ENCODE measurements at regions not wholly inside any gene's neighbourhood (a gene's known extent, or its start where the extent isn't known, plus 50 kb on each side); places are given as distances from the start of the nearest gene placed in this dataset.

DNA sequence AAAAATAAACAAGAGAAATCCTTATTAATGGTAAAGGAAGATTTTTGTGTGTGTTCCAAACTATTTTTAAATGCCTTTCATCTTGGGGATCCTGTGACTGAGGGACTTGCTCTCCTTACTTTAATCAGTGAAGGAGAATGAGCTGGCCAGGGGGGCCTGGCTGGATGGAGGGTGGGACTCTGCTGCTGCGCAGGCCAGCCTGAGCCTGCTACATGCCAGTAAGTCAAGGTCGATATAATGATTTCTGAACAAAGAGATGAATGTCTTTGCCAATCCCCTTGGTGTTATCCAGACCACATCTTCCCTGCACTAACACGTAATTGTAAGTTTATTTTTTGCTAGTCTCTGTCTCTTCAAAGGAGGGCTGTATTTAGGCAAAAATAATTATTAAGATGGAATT is 1679.2 kb upstream of the TENM3 start:
- DNase-seq = no peak

DNA sequence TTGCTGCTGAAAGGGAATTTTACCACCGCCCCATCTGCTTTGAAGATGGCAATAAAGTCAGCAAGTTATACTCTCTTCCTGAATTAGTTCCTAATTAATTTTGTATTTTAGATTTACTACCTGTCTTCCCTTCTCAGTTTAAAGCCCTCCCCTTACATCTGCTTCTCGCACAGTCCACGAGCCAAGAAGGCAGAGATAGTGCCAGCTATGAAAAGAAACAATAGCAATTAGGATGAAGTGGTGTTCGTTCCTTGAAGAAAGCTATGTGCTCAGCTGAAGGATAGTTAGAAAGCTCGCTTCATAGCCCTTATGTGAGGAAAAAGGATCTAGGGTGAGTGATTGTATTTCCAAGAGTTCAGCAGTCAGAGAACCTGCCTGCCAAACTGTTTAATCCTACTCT is 1678.8 kb upstream of the TENM3 start:
- no peak for DNase-seq

DNA sequence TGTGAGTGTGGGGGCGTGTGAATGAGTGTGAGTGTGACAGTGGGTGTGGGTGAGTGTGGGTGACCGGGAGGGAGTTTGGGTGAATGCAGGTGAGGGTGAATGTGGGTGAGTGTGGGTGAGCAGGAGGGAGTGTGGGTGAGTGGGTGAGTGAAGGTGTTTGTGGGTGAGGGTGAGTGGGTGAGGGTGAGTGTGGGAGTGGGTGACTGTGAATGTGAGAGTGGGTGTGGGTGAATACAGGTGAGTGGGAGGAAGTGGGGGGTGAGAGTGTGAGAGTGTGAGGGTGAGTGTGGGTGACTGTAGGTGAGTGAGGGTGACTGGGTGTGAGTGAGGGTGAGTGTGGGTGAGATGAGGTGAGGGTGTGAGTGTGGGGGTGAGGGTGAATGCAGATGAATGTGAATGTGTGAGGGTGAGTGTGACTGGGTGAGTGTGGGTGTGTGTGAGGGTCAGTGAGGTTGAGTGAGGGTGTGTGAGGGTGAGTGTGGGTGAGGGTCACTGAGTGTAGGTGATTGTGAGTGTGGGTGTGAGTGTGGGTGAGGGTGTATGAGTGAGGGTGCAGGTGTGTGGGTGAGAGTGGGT is 1677.3 kb upstream of the TENM3 start:
- no peak for DNase-seq

DNA sequence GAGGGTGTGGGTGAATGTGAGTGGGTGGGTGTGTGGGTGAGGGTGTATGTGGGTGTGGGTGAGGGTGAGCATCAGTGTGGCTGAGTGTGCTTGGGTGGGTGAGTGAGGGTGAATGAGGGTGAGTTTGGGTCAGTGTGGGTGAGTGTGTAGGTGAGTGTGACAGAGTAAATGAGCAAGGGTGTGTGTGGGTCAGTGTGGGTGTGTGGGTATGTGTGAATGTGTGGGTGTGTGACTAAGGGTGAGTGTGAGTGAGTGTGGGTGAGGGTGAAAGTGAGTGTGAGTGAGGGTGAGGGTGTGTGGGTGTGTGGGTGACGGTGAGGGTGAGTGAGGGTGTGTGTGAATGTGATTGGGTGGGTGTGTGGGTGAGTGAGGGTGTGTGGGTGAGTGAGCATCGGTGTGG is 1676.7 kb upstream of the TENM3 start:
- no peak for DNase-seq

DNA sequence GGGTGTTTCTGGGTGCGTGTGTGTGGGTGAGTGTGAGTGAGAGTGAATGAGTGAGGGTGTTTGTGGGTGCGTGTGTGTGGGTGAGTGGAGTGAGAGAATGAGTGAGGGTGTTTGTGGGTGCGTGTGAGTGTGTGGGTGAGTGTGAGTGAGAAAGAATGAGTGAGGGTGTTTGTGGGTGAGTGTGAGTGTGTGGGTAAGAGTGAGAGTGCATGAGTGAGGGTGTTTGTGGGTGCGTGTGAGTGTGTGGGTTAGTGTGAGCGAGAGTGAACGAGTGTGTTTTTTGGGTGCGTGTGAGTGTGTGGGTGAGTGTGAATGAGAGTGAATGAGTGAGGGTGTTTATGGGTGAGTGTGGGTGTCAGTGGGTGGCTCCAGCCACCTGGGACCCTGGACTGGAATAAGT is 1676.1 kb upstream of the TENM3 start:
- no peak for DNase-seq

DNA sequence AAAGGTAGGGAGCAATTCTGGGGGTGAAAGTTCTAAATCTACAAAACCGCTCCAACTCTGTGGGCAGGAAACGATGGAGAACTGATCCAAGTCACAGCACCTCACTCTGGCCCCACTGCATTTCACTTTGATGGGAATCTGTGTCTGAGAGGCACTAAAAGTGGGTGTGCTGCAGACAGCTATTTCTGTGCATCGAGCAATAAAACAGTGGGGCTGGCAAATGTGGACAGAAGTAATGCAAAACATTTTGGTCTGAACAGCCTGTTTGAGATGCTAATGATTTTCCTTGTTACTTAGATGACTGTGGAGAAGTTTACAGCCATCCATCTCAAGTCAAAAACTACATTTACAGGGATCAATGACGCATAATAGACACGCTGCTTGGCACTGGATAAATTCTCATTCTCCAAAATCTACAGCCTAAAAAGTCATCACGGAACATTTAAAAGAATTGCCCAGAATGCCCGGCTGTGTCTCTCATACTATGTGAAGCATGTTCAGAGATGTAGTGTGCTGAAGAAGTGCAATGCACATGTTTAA is 1671.6 kb upstream of the TENM3 start:
- no peak for DNase-seq

DNA sequence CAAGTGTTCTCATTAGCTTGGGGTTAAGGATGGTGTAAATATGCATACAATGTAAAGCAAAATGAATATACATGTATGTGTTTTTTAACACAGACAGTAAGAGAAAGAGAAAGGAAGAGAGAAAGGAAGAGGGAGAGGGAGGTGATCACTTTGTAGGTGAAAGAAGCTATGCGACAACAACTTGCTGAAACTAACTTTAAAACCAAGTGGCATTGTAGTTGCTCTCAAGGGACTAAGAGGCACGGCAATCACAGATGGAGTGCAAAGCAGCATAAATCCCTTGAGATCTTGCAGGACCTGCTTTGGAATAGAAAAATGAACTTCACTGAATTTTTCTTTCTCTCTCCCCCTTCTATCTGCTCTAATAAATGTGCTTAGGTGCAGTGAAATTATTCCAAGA is 1665.0 kb upstream of the TENM3 start:
- DNase-seq = no peak

DNA sequence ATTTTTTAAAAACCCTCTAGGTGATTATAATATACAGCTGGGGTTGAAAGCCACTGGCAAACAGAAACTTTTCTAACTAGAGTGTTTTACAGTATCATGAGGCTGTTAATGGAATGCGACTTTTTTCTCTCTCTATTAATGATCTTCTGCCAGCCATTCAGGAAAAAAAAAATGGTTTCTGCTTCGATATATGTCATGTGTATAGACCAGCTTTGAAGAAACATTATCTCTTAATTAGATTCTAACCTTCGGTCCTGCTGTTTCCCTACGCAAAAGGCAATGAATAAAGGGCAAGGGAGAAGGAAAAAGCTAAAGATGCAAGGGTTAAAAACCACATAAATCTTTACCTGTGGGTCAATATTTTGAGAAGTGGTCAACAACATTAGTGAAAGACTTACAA is 1662.1 kb upstream of the TENM3 start:
- no peak for DNase-seq

DNA sequence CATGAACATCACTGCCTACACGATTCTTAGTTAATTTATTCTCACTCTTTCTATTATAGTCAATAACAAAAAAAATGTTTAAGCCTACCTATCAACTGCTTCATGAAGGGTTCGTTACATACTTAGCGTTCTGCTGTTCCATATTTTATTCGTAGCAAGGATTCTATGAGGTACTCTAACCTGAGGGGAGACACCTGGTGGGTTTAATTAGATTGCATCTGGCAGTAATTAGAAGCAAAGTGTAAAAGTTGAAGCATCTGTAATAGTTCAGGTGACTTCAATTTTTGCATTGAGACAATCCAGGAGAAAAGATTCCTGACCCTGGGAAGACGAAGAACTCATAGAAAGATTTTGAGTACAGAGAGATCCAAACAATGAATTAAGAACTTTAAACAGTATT is 1655.8 kb upstream of the TENM3 start:
- DNase-seq = no peak

DNA sequence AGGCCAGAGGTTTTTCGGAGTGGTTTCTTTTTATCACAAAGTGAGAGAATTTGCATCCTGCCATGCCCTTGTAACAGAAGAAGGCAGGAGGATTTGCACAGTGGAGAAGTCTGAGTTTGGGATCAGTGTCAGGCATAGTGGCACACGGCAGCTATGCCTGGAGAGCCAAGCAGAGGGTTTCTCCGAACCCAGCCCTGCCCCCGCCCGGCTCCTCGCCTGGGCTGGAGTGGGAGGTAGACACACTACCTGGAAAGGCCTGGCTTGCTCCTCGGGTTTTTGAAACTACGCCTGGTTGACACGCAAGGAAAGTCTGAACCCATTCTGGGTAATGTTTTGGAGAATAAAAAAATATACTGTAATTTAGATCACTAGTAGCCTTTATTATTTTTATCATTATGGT is 1653.6 kb upstream of the TENM3 start:
- no peak for DNase-seq

DNA sequence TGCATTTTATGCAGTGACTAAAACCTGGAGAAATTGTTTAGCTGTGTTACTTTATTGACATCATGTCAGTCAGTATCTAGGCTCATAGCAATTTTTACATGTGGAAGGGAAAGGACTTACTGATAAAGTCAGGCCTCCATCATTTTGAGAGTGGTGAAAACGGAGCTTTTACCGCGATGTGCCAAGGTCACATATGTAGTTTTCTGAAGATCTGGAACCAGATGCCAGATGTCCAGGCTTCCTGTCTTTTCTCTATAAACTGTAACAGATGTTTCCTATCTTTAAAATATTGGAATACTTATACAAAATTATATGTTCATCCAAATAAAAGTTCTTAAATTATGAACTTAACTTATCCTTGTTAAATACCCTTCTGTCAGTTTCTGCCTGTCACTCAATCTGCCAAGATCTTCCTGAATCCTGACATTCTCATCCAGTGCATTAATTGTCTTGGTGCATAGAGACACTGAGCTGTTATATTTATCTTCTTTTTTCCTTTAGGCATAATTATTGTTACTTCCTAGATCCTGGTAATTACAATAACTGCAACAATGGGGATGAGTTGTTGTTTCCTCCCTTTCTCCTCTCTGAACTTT is 1646.2 kb upstream of the TENM3 start:
- DNase-seq = no peak

DNA sequence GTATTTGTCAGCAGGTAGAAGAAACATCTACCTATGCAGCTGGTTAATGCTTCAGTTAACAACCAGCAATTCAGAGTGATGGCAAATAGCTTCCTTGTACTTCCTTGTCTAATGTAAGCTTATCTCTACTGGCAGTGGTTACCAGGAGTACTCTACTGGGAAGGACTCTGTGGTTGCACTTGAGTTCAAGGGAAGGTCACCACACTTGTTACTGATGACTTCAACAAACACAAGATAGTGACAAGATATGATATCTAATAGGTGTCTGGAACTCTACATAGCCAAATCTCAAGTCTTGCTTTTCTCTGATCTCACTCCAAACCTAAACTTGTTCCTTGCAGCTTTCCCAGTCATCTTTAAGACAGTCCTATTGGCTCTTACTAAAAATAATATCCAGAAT is 1644.9 kb upstream of the TENM3 start:
- DNase-seq = no peak

DNA sequence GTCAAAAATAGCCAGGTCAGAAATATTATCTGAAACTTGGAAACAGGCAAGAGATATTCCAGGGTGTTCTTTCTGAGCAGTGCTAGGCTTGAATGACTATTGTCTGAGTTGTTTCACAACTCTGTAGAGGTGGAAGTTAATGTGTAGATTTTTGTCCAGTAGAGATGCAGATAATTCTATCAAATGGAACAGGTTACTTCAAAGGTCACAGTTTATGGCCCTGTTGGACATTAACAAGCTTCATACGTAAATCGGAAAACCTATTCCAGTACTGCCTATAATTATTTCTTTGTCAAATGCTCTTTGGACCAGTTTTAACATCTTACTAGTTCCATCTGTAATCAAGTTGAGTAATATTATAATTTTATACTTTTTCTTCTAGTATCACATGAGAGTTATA is 1639.4 kb upstream of the TENM3 start:
- DNase-seq = no peak

DNA sequence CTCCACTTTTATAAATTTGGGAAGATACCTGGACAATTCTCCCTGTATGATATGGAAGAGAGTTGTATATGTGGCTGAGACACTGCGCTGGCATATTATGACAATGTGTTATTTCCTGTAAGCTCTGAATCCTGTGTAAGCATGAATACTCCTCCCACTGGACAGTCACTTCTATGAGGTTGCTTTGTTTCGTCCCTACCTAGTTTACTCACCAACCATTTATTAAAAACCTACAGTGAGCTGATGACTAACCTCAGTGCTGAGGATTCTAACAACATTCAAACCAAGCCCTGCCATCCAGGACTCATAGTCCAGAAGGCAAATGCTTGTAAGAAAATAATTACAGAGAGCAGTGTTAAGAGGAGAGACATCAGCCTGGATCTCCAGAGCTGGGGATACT is 1632.9 kb upstream of the TENM3 start:
- no peak for DNase-seq

DNA sequence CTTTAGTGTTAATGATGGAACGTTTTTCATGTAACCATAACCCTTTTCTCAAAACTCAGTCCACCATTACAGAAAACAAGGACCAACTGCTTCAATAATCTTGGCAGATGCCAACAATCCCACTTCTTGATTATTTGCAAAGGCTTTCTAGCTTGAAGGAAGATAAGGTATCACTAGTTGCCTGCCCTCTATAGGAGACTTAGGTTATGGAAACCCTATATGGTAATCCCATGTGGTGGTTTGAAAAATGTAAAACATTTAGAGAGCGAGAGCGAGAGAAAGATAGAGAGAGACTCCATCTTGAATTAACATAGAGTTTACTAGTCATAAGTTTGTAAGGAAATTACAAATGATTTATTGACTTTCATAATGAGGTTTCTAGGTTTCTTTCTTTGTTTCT is 1627.5 kb upstream of the TENM3 start:
- DNase-seq = no peak

DNA sequence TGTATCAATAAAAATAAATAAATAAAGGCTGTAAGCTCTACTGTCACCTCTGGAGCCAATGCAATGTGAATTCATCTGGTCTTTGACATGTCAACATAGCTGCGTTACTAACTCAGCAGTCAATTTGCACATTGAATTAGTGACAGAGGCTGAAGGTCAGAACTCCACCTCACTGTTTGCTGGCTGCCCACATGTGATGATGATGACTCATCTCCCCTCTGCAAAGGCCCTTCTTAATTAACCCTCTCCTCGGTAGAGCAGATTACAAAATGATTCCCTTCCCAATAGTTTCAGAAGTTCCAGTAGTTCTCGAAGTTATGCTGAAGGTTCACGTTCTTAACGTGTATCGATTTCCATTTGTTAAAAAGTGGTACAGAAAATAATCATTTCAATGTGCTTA is 1626.0 kb upstream of the TENM3 start:
- no peak for DNase-seq

DNA sequence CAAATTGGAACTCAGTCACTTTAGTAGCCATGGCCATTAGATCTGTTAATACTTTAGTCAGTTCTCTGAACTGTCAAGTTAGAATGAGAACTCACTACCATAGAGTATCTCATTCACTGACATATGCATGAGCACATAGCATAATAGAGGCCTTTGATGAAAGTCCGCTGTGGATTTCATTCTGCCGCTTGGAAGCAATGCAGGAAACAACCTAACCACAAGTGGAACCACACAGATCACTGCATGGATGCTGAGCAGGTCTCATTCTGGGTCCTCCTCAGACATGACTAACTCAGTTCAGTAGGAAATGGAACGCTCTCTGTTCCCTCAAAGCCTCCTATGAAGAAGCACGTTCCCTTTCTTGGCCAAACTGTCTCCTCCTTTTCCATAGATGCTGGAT is 1624.8 kb upstream of the TENM3 start:
- DNase-seq = no peak

DNA sequence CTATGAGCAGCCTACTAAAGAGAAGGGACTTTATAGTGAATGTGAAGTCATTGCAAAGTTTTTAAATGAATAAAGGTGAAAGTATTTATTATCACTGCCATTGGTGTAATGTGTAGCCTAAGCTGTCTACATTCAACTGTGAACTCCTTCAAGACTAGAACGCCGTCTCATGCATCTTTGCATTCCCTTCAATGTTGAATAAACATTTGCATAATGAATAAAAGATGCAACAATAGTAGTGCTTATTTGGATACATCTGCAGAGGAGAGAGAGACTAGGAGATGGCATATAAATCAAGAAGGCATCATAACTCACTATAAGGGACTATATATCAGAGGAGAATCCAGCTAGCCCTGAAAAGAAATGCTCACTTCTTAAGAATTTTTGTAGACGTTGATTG is 1623.8 kb upstream of the TENM3 start:
- DNase-seq = no peak

DNA sequence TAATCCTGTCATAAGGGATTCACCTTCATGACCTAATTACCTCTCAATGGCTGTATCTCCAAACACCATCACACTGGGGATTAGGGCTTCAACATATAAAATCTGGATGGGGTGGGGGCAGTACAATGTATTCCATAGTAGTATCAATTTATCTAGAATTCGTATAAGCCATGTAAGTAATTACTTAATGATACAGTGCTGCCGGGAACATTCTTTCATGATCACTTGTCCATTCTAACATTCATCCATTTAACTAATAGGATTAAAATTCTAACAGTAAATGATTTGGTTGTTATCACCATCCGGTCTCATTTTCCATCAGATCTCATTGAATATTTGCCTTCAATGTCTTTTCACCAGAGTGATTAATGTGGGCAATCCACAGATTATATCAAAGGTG is 1620.9 kb upstream of the TENM3 start:
- no peak for DNase-seq

DNA sequence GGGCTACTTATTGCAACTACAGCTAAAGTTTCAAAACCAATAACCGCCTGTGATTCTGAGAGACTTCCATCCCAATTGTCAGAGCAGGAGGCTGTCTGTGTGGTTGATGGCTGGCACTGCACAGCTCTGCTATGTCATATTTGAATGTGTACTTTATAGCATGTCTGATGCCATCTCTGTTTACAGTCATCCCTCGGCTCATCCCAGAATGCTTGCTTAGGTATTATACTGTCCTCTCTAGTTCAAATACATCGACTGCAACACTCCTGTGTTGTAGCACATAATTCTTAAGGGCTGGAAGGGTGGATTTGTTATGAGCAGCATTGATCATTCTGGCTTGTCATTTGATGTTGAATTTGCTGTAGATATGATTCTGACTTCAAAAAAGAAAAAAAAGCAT is 1617.5 kb upstream of the TENM3 start:
- DNase-seq = no peak

DNA sequence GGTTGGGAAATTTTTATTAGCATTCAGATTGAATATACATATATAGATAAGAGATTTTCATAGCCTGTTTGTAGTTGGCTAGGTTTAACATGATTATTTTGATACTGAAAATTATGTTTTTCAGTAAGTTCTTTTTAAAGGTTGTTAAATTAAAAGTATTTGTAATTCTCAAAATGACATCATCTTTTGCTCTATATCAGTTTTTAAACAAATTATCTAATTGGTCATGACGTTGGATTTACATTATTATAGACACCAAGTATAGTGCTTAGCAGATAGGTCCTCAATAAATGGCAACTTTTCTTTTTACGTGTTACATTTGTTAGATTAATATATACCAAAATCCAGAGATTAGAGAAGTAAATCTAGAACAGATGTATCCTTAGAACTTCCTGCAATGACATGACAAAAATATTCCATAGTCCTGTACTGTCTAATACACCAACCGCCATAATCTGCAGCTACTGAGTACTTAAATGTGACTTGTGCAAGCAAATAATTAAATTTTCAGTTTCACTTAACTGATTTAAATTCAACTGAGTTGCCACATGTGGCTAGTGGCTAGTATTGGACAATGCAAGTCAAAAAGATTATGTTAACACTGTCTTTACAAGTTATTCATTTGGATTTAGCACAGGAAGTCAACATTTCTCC is 1613.1 kb upstream of the TENM3 start:
- DNase-seq = no peak

DNA sequence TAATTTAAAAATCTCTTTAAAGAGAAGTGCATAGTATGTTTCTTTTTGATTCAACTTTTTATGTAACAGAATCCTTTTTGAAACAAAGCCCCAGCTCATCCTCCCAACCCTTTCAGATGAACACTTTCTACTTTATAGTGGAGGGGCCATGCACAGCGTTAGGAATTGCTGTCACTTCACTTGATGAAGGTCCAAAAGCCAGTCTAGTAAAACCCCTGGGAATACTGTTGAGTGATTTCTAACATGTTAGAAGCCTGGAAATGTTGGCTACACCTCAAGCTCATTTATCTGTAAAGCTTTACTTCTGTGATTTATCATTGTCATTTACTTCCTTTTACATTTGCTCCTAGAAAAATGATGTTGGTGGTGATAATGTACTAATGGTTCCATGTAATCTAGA is 1608.9 kb upstream of the TENM3 start:
- no peak for DNase-seq

DNA sequence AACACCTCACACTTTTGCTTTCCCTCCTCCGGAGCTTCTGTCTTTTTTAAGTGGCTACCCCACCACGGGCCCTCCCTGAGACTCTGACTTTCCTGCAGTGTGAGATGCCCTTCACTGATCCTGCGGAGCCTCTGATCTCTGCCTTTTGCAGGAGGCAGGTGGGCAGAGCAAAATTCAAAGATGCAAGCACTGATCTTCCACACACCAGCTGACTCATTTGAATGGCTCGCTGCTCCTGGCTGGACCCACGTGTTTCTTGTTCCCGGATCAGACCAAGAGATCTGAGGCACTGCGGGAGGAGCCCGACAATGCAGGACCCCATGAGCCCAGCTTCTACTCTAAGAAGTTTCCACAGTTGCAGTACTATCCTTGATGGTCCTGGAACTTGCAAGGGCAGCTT is 1607.9 kb upstream of the TENM3 start:
- no peak for DNase-seq

DNA sequence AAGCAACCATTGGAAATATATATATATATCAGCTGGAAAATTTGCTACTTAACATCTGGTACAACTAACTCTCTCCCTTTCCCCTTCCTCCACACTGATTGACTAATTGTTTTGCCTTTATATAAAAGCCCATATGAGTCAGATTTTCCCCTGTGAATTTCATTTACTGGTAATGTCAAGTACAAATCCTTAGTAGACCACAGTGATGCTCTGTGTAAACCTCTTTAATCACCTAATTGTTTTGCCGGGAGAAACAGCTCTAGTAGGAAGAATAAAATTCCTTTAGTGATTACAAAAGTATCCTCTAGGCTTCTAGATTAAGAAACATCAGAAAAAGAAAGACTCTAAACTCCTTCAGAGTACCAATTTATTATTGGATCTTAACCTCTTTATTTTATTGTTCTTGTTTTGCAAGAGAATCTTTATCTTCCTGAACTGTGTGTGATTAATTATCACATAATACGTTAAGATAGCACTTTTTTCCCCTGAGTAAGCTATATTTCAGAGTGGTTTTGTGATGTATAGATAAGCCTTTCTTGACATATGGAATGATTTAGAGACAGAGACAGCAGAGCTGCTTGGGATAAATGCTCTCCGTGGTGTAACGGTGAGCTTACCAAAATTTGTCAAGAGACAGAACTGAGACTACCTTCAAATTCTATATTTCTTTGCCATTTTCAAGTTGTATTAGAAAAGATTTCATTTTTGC is 1606.4 kb upstream of the TENM3 start:
- DNase-seq = no peak
